Neuron (in vitro differentiated cells): ENCODE measurements at regions not wholly inside any gene's neighbourhood (a gene's known extent, or its start where the extent isn't known, plus 50 kb on each side); places are given as distances from the start of the nearest gene placed in this dataset.

ENCODE experiments used
- H2AFZ ChIP-seq: one replicate; pipeline ENCODE4 v1.6.1; 2013; ENCODE audit warnings: low read depth, mild to moderate bottlenecking, inconsistent platforms, low read length, moderate library complexity
- H3K27me3 ChIP-seq: one replicate; pipeline ENCODE4 v1.6.1; 2013; ENCODE audit warnings: low read length; ENCODE audit not compliant: insufficient read depth
- H3K36me3 ChIP-seq: one replicate; pipeline ENCODE4 v1.6.1; 2013; ENCODE audit warnings: low read length; ENCODE audit not compliant: insufficient read depth
- H3K4me1 ChIP-seq: one replicate; pipeline ENCODE4 v1.6.1; 2013; ENCODE audit warnings: low read length; ENCODE audit not compliant: insufficient read depth
- H3K4me3 ChIP-seq: 2 replicates; pipeline ENCODE4 v1.5.1; 2013; ENCODE audit warnings: mild to moderate bottlenecking, low read length, moderate library complexity
- H3K9me3 ChIP-seq: one replicate; pipeline ENCODE4 v1.6.1; 2013; ENCODE audit warnings: low read length

- no peaks in the 10 kb centered on the region for H3K27me3 ChIP-seq
- peaks cover 13% of the 10 kb centered on the region for H3K4me1 ChIP-seq
- H3K4me3 ChIP-seq: no peak overlapping the region
- H3K36me3 ChIP-seq: no peaks in the 10 kb centered on the region
- no peak overlapping the region for H2AFZ ChIP-seq
- no peaks in the 10 kb centered on the region for H3K9me3 ChIP-seq
Measured at GRCh38 chr3:111285184-111285538, 213.5 kb downstream of the NECTIN3 start.

GRCh38 chr3:111285694-111286093 is 214.1 kb downstream of the NECTIN3 start:
- no peak overlapping the region for H3K4me3 ChIP-seq
- no peaks in the 10 kb centered on the region for H3K9me3 ChIP-seq
- peaks cover 13% of the 10 kb centered on the region for H3K4me1 ChIP-seq
- no peaks in the 10 kb centered on the region for H3K27me3 ChIP-seq
- H2AFZ ChIP-seq: no peak overlapping the region
- no peaks in the 10 kb centered on the region for H3K36me3 ChIP-seq

DNA sequence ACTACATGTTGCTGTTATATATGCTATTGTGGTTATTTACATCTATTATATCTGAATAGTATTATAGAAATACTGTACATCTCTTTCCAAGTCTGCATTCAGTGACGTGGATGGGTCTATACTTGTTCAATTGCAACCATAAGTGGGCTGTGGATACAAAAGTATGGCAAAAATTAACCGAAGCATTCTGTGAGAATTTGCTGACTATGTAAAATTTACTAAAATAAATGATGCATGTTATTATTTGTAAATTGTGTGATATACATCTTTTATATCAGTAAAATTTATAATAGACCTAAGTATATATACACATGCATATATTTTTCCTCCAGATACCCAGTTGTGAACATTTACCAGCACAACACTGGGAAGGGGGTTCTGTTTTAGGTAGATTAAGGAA is 215.1 kb downstream of the NECTIN3 start:
- Histone ChIP-seq H3K4me1 (peaks cover 13% of the 10 kb centered on the region), H3K9me3 (no peaks in the 10 kb centered on the region), H2AFZ (no peak overlapping the region), H3K27me3 (no peaks in the 10 kb centered on the region), H3K4me3 (no peak overlapping the region), H3K36me3 (no peaks in the 10 kb centered on the region)

- Histone ChIP-seq H3K9me3 (no peaks in the 10 kb centered on the region), H3K4me1 (no peaks in the 10 kb centered on the region), H3K36me3 (no peaks in the 10 kb centered on the region), H2AFZ (no peak overlapping the region), H3K4me3 (no peak overlapping the region), H3K27me3 (no peaks in the 10 kb centered on the region)
Measured at GRCh38 chr3:111292117-111292516, 220.5 kb downstream of the NECTIN3 start.

DNA sequence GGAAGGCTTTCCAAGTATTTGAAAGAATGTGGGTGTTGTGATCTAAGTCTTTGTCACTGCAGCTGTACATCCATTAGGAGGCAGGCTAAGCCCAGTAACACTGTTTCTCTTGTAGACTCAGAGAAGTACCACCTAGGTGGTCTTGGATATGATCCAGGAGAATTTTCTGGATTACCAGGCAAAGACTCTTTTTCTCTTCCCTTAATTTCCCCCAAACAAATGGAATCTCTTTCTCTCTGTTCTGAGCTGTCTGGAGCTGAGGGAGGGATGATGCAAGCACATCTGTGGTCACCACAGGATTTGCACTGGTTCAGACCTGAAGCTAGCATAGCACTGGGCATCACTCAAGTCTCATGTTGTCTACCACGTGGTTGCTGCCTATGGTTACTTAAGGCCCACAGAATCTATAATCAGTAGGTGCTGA is 227.6 kb downstream of the NECTIN3 start:
- no peak overlapping the region for H3K4me3 ChIP-seq
- H3K9me3 ChIP-seq: no peaks in the 10 kb centered on the region
- H3K4me1 ChIP-seq: no peaks in the 10 kb centered on the region
- no peak overlapping the region for H2AFZ ChIP-seq
- H3K36me3 ChIP-seq: no peaks in the 10 kb centered on the region
- H3K27me3 ChIP-seq: no peaks in the 10 kb centered on the region

DNA sequence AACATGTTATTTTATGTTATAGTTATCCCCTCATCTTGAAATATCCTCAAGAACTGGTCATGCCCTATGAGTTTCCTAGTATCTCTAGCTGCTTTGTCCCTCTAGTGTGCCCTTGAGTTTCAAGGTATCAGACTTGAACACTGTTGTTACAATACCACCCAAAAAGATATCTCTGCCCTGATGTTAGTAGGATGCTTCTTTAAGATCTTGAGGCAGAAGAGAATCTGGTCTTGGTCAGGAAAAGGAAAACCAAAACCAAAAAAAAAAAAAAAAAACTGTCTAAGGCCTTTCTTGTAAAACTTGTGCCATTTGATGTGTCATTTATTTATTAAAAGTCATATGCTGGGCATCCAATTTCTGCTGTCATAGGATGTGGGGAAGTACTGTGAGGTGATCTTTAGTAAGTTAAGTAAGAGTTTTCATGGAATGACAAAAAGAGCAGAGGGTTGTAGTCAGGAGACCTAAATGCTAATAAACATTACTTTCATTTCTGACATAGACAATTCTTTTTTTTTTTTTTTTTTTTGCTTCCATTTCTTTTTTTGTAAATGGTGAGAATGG is 229.7 kb downstream of the NECTIN3 start:
- no peaks in the 10 kb centered on the region for H3K36me3 ChIP-seq
- no peaks in the 10 kb centered on the region for H3K9me3 ChIP-seq
- H2AFZ ChIP-seq: no peak overlapping the region
- H3K4me1 ChIP-seq: no peaks in the 10 kb centered on the region
- no peaks in the 10 kb centered on the region for H3K27me3 ChIP-seq
- H3K4me3 ChIP-seq: no peak overlapping the region

DNA sequence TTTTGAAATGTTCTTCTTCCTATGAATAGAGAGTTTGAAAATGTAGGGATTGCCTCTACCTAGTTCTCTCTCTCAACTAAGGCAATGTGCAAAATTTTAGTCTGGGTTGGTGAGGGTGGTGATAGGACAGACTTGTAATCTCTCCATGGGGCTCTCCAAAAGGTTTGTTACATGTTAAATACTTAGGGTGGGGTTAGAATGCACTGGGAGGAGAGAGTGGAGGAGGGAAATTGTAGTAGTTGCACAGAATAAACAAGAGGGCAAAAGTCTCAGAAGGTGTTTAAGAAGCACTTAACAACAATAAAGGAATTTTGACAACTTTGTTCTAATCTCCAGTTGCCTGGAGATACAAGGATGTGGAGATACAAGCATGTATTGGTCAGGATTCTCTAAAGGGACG is 230.4 kb downstream of the NECTIN3 start:
- H2AFZ ChIP-seq: no peak overlapping the region
- no peaks in the 10 kb centered on the region for H3K4me1 ChIP-seq
- H3K36me3 ChIP-seq: no peaks in the 10 kb centered on the region
- H3K4me3 ChIP-seq: no peak overlapping the region
- no peaks in the 10 kb centered on the region for H3K9me3 ChIP-seq
- H3K27me3 ChIP-seq: no peaks in the 10 kb centered on the region

DNA sequence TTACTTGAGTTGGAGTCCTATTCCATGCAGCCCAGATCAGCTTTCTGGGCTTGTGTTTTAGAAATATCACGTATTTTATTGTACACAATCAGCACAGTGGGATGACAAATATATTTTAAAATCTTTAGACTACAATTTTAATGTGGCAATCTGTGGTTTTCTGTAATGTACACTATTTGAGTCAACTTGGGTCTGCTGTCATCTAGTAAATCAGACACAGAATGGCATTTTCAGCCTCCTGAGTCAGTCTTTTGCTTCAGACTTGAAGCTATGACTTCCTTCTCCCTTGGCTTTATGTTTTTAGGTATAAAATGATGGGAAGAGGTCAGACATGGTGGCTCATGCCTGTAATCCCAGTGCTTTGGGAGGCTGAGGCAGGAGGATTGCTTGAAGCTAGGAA is 232.1 kb downstream of the NECTIN3 start:
- no peaks in the 10 kb centered on the region for H3K9me3 ChIP-seq
- no peaks in the 10 kb centered on the region for H3K27me3 ChIP-seq
- H3K36me3 ChIP-seq: no peaks in the 10 kb centered on the region
- H3K4me3 ChIP-seq: no peak overlapping the region
- H2AFZ ChIP-seq: no peak overlapping the region
- H3K4me1 ChIP-seq: no peaks in the 10 kb centered on the region

- H3K4me1 ChIP-seq: no peaks in the 10 kb centered on the region
Measured at GRCh38 chr3:111307676-111308075, 234.3 kb upstream of the CD96 start.

DNA sequence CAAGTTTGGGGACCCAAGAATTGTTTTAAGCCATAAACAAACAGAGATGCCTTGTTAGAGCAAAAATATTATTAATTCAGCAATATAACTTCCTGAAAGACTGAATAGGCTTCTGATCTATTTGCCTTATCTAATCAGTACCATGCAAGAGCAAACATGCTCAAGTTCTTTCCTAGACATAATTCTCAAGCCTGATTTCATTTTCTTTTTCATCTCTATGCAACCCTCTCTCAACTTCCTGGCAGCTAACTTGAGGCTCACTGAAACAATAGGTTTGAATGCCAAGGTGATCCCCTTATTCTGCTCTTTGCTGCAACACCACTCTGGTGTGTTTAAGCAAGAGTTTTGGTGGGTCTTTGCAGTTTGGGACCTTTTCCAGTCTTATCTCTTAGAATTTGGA is 230.9 kb upstream of the CD96 start:
- no peak overlapping the region for H2AFZ ChIP-seq
- no peak overlapping the region for H3K4me3 ChIP-seq
- no peaks in the 10 kb centered on the region for H3K27me3 ChIP-seq
- no peaks in the 10 kb centered on the region for H3K9me3 ChIP-seq
- H3K36me3 ChIP-seq: no peaks in the 10 kb centered on the region
- peaks cover 6% of the 10 kb centered on the region for H3K4me1 ChIP-seq

More at GRCh38 chr3:111307676-111308075, 234.3 kb upstream of the CD96 start:
- Histone ChIP-seq H3K9me3 (no peaks in the 10 kb centered on the region), H2AFZ (no peak overlapping the region), H3K27me3 (no peaks in the 10 kb centered on the region), H3K4me3 (no peak overlapping the region), H3K36me3 (no peaks in the 10 kb centered on the region)

DNA sequence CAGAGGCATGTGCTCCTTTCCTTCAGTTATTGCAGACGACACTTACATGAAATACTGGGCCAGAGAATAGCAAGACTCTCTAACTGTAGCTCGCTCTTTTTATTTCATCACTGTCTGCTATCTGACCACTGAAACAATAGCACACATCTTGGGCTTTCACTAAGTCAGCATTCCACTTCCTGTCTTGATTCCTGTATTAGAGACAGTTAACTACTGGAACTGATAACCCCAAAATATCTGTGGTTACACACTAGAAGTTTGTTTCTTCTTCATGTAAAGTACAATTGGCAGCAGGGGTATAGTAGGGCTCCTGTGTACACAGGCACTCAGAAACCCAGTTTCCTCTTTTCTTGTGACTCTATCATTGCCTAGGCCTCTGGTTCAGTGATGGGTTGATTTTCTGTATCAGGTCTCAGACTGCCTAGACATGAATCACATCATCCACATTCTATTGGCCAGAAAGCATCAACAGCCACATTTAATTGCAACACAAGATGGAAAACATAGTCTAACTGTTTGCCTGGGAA is 230.2 kb upstream of the CD96 start:
- Histone ChIP-seq H3K4me3 (no peak overlapping the region), H3K27me3 (no peaks in the 10 kb centered on the region), H3K36me3 (no peaks in the 10 kb centered on the region), H3K4me1 (peaks cover 8% of the 10 kb centered on the region), H3K9me3 (no peaks in the 10 kb centered on the region), H2AFZ (no peak overlapping the region)

DNA sequence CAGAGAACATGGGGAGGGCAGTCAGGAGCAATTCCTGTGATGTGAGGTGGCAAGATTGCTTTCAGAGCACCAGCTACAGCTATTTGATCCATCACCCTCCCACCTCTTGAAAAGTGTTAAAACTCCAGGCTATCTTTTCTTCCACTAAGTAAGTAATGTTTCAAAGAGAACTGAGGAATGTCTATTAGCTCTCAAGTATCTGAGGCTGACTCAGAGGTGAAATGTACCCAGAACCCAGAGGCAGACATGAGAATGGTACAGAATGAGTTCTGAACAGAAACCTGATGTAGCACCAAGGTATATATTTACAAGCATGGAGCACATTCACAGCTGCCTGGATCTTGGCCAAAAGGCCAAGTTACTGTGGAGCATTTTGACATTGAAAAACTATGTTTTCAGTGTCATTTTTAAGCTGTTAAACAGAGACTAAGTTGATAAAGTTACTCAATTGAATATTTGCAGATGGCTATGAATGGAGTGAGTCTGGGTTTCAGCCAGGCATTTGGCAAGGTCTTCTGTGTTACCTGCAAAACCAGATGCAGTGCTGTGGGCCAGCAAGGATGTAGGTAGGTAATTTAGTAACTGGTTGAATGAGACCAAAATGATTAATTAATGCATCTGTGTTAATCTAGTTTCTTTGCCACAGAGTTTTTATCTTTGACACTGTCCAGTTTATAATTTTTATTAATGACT is 227.7 kb upstream of the CD96 start:
- Histone ChIP-seq H3K36me3 (no peaks in the 10 kb centered on the region), H3K27me3 (no peaks in the 10 kb centered on the region)

DNA sequence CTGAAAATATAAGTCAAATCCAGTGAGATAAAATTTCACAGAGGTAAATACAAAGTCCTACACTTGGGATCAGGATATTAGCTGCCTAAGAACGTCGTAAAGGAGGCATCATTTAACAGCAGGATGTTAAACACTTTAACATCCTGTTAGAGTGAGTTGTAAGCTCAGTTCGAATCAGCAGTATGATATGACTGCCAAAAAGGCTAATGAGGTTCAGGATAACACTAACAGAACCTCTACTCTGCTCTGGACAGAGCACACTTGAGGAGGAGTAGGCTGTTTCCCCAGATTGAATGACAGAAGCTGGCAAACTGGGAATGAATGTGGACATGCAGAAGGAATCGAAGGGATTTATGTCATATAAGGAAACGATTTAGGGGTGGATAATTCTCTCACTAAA is 227.1 kb upstream of the CD96 start:
- no peaks in the 10 kb centered on the region for H3K27me3 ChIP-seq

More for the DNA sequence above, 227.7 kb upstream of the CD96 start:
- peaks cover 8% of the 10 kb centered on the region for H3K4me1 ChIP-seq
- H3K4me3 ChIP-seq: no peak overlapping the region
- no peak overlapping the region for H2AFZ ChIP-seq
- no peaks in the 10 kb centered on the region for H3K9me3 ChIP-seq

More for the DNA sequence above, 227.1 kb upstream of the CD96 start:
- Histone ChIP-seq H3K4me3 (no peak overlapping the region), H3K36me3 (no peaks in the 10 kb centered on the region), H3K9me3 (no peaks in the 10 kb centered on the region), H3K4me1 (peaks cover 8% of the 10 kb centered on the region), H2AFZ (no peak overlapping the region)
